GM06990 (cell line): ENCODE measurements at regions not wholly inside any gene's neighbourhood (a gene's known extent, or its start where the extent isn't known, plus 50 kb on each side); places are given as distances from the start of the nearest gene placed in this dataset.

Source experiments
- DNase-seq: peaks from one replicate; pipeline ENCODE4 v3.0.0-alpha.2; 2011; ENCODE audit not compliant: insufficient read length; ENCODE audit errors: extremely low read depth
- H3K27me3 ChIP-seq: replicated peaks from 2 replicates; pipeline ENCODE4 v1.6.0; 2011; ENCODE audit warnings: low read length; ENCODE audit not compliant: control insufficient read depth, insufficient read depth
- H3K36me3 ChIP-seq: 2 replicates; pipeline ENCODE4 v1.5.1; 2011; ENCODE audit warnings: low read length; ENCODE audit not compliant: control insufficient read depth, insufficient read depth
- H3K4me3 ChIP-seq: replicated peaks from 2 replicates; pipeline ENCODE4 v1.5.1; 2011; ENCODE audit warnings: low read depth, mild to moderate bottlenecking, control low read depth, low read length
- CTCF ChIP-seq: IDR thresholded peaks from 2 replicates; pipeline ENCODE4 v1.5.1; 2011; ENCODE audit warnings: low read length, control low read depth, mild to moderate bottlenecking, inconsistent platforms; ENCODE audit not compliant: insufficient read depth, poor library complexity, severe bottlenecking

DNA sequence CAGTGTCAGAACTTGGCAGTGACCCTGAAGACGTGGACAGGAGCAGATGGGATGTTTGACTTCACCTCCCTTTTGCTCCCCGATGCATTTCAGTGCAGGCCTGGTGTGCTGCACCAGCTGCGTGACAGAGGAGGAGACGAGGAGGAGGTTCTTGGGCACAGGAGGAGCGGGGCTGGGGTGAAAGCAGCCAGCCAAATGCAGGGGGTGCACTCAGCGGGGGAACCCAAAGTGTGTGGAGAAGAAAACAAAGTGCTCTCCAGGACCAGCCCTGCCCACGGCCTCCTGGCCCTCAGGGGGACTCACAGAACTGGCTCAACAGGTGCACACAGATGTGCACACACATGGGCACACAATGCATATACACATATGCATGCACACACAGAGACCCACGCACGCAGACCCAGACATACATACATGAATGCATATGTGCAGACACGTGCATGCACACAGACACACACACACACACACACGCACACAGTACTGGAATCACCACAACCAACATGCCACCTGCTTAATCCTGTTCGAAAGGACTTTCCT, 91.7 kb upstream of the SFSWAP start:
- H3K27me3 ChIP-seq, result no peaks in the 10 kb centered on the region; the same call in 1 of the 2 replicates
- no peak for TF ChIP-seq CTCF

DNA sequence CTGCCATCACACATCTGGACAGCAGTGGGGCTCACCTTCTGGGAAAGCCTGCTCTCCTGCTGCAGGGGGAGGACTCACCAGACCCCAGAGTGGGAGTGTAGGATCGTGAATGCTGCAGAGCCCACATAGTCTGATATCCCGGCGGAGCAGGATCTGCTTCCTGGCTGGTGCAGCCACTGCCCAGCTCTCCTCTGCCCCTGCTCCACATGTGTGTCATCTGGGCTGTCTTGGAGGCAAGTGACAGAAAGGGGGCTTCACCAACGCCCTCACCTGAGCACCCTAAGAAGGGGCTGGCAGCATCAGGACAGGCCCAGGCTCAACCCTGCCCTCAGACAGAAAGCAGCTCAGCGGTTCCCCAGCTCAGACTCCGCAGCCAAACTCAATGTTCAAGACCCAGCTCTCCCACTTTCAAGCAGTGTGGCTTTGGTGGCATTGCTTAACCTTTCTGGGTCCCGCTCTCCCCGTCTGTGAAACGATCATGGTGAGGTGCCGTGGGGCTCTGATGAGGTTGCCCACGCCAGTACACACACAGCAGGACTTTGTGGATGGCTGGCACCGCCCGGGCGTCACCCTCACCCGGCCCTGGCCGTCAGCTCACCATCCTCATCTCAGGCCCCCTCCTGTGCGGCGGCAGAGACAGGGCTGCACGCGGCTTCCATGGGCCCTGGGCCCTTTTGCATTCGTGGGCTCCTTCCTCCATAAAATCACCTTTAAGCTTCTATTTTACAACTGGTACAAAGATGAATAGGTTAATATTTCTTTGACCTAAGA, 91.0 kb upstream of the SFSWAP start:
- DNase-seq, result no peak
- Histone ChIP-seq H3K4me3 (no peak overlapping the region), H3K27me3 (no peaks in the 10 kb centered on the region; the same call in 1 of the 2 replicates), H3K36me3 (no peaks in the 10 kb centered on the region)
- TF ChIP-seq CTCF, result no peak

More for the DNA sequence above, 91.7 kb upstream of the SFSWAP start:
- Histone ChIP-seq H3K36me3 (no peaks in the 10 kb centered on the region), H3K4me3 (no peak overlapping the region)
- no peak for DNase-seq

DNA sequence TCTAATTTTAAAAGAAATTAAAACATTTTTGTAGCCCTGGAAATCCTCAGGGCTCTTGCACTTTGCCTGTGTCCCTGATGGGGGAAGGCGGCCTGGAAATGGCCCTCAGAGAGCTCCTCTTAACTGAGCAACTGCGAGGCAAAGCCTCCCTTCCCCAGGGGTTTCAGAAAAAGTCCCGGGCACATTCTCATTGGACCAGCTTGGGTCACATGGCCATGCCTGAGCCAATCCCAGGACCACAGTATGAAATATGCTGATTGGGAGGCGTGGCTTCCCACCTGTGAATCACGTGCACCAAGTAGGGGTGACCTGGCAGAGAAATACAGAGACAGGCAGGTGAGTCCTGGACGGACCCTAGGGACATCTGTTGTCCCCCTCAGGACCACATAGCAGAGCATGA, 90.4 kb upstream of the SFSWAP start:
- no peak for TF ChIP-seq CTCF
- Histone ChIP-seq H3K4me3 (no peak overlapping the region), H3K27me3 (no peaks in the 10 kb centered on the region; the same call in 1 of the 2 replicates), H3K36me3 (no peaks in the 10 kb centered on the region)
- no peak for DNase-seq

GRCh38 chr12:131620946-131621681, 89.8 kb upstream of the SFSWAP start:
- Histone ChIP-seq H3K4me3 (no peak overlapping the region), H3K27me3 (no peaks in the 10 kb centered on the region; the same call in 1 of the 2 replicates), H3K36me3 (no peaks in the 10 kb centered on the region)
- DNase-seq, result no peak
- TF ChIP-seq CTCF, result no peak

DNA sequence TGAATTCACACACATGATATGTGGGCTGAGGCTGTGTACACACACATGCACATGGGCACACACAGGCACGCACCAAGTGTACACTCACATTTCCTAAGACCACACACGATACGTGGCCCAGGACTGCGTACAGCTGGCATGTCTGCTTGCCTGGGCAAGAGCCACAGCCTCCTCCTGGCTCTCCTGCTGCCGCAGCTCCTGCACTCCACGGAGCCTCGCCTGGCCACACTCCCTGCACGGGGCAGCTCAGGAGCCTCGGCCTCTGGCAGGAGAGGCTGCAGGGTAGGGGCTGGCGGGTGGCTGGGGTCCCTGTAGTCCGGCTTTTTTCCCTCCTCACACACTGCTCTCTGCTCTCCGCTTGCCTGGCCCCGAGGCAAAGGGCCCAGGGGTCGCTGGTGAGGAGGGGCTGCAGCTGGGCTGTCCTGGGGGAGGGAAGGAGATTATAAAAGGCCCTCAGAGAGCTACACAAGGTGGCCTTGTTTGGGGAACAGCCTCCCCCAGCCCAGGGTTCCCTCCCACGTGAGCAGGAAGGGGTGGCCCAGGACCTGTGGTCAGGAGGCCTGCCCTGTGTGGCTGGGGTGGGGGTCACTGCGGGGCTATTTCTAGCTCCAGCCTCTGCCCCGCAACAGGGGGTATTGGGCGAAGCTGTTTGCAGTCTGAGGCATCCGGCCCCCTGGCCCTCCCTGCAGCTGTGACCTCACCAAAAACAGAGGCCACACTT, 89.0 kb upstream of the SFSWAP start:
- H3K36me3 ChIP-seq, result no peaks in the 10 kb centered on the region
- H3K4me3 ChIP-seq, result no peak overlapping the region
- TF ChIP-seq CTCF, result no peak
- DNase-seq, result no peak
- H3K27me3 ChIP-seq, result no peaks in the 10 kb centered on the region; the same call in 1 of the 2 replicates
